ENCODE measurements at regions not wholly inside any gene's neighbourhood (a gene's known extent, or its start where the extent isn't known, plus 50 kb on each side); places are given as distances from the start of the nearest gene placed in this dataset.

DNA sequence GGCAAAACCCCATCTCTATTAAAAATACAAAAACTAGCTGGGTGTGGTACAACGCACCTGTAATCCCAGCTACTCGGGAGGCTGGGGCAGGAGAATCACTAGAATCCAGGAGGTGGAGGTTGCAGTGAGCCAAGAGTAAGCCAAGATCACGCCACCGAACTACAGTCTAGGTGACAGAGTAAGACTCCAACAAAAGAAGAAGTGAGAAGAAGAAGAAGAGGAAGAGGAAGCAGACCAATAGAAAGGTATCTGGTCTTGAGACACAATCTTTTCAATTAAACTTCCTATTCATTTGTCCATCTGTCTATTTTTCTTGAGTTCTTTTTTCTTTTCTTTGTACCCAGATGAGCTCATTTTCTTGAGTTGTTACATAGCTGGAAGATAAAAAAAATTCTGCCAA lies 55.7 kb upstream of the ACADM start:
- no peak for DNase-seq (ENCODE audit: low spot score)
- ATAC-seq (ENCODE audit: low read depth): no peak
- H3K9me3 ChIP-seq (ENCODE audit: severe bottlenecking): no peaks in the 10 kb centered on the region
- no peaks in the 10 kb centered on the region for H3K36me3 ChIP-seq (ENCODE audit: low read depth)
- H3K27me3 ChIP-seq (ENCODE audit: insufficient read depth, poor library complexity, severe bottlenecking): no peaks in the 10 kb centered on the region
- H3K27ac ChIP-seq (ENCODE audit: poor library complexity, severe bottlenecking): no peak overlapping the region
- TF ChIP-seq, protein P1, sequence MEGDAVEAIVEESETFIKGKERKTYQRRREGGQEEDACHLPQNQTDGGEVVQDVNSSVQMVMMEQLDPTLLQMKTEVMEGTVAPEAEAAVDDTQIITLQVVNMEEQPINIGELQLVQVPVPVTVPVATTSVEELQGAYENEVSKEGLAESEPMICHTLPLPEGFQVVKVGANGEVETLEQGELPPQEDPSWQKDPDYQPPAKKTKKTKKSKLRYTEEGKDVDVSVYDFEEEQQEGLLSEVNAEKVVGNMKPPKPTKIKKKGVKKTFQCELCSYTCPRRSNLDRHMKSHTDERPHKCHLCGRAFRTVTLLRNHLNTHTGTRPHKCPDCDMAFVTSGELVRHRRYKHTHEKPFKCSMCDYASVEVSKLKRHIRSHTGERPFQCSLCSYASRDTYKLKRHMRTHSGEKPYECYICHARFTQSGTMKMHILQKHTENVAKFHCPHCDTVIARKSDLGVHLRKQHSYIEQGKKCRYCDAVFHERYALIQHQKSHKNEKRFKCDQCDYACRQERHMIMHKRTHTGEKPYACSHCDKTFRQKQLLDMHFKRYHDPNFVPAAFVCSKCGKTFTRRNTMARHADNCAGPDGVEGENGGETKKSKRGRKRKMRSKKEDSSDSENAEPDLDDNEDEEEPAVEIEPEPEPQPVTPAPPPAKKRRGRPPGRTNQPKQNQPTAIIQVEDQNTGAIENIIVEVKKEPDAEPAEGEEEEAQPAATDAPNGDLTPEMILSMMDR (IDR thresholded peaks at IDR 0.05; ENCODE audit: poor library complexity, severe bottlenecking): no peak
- H3K4me1 ChIP-seq (ENCODE audit: insufficient read depth, poor library complexity, severe bottlenecking): no peaks in the 10 kb centered on the region
- no peak overlapping the region for H3K4me3 ChIP-seq (ENCODE audit: severe bottlenecking)

GRCh38 chr1:75671708-75672107 lies 52.8 kb upstream of the ACADM start:
- Histone ChIP-seq H3K27ac (ENCODE audit: poor library complexity, severe bottlenecking) (no peak overlapping the region), H3K36me3 (ENCODE audit: low read depth) (no peaks in the 10 kb centered on the region), H3K4me1 (ENCODE audit: insufficient read depth, poor library complexity, severe bottlenecking) (no peaks in the 10 kb centered on the region), H3K4me3 (ENCODE audit: severe bottlenecking) (no peak overlapping the region), H3K9me3 (ENCODE audit: severe bottlenecking) (no peaks in the 10 kb centered on the region), H3K27me3 (ENCODE audit: insufficient read depth, poor library complexity, severe bottlenecking) (no peaks in the 10 kb centered on the region)
- DNase-seq (ENCODE audit: low spot score) (no peak), ATAC-seq (ENCODE audit: low read depth) (no peak)
- TF ChIP-seq, protein P1 (IDR thresholded peaks at IDR 0.05; ENCODE audit: poor library complexity, severe bottlenecking): no peak

DNA sequence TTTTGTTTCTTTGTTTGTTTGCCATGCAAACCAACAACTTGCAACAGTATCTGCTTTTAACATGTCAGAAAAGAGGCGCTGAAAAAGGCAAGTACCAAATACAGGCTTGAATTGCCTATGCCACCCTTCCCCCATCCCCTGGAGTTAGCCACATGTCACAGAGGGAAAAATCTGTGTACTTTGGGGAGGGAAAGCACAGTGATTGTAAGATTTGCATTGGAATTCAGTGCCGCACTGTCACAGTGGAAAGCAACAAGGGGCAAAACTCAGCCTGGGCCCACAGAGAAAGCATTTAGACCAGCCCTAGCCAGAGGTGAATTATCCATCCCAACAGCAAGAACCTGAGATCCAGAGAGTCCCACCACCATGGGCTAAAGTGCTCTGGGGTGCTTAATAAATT lies 52.4 kb upstream of the ACADM start:
- TF ChIP-seq, protein P1 (IDR thresholded peaks at IDR 0.05; ENCODE audit: poor library complexity, severe bottlenecking): no peak
- Histone ChIP-seq H3K27ac (ENCODE audit: poor library complexity, severe bottlenecking) (no peak overlapping the region), H3K9me3 (ENCODE audit: severe bottlenecking) (no peaks in the 10 kb centered on the region), H3K4me3 (ENCODE audit: severe bottlenecking) (no peak overlapping the region), H3K4me1 (ENCODE audit: insufficient read depth, poor library complexity, severe bottlenecking) (no peaks in the 10 kb centered on the region), H3K27me3 (ENCODE audit: insufficient read depth, poor library complexity, severe bottlenecking) (no peaks in the 10 kb centered on the region), H3K36me3 (ENCODE audit: low read depth) (no peaks in the 10 kb centered on the region)
- ATAC-seq (ENCODE audit: low read depth): no peak
- DNase-seq (ENCODE audit: low spot score): no peak

GRCh38 chr1:75672528-75673393 lies 51.7 kb upstream of the ACADM start:
- TF ChIP-seq, protein P1 (IDR thresholded peaks at IDR 0.05; ENCODE audit: poor library complexity, severe bottlenecking): no peak

GRCh38 chr1:75673399-75673798 lies 51.1 kb upstream of the ACADM start:
- no peak overlapping the region for H3K27ac ChIP-seq (ENCODE audit: poor library complexity, severe bottlenecking)
- no peak for DNase-seq (ENCODE audit: low spot score)
- TF ChIP-seq, protein P1 (IDR thresholded peaks at IDR 0.05; ENCODE audit: poor library complexity, severe bottlenecking): no peak

More at GRCh38 chr1:75672528-75673393, 51.7 kb upstream of the ACADM start:
- Histone ChIP-seq H3K9me3 (ENCODE audit: severe bottlenecking) (no peaks in the 10 kb centered on the region), H3K27ac (ENCODE audit: poor library complexity, severe bottlenecking) (no peak overlapping the region), H3K4me3 (ENCODE audit: severe bottlenecking) (no peak overlapping the region), H3K36me3 (ENCODE audit: low read depth) (no peaks in the 10 kb centered on the region), H3K4me1 (ENCODE audit: insufficient read depth, poor library complexity, severe bottlenecking) (no peaks in the 10 kb centered on the region), H3K27me3 (ENCODE audit: insufficient read depth, poor library complexity, severe bottlenecking) (no peaks in the 10 kb centered on the region)
- peak; percentile 96 for ATAC-seq (ENCODE audit: low read depth)
- no peak for DNase-seq (ENCODE audit: low spot score)

More at GRCh38 chr1:75673399-75673798, 51.1 kb upstream of the ACADM start:
- no peak overlapping the region for H3K4me3 ChIP-seq (ENCODE audit: severe bottlenecking)
- H3K36me3 ChIP-seq (ENCODE audit: low read depth): no peaks in the 10 kb centered on the region
- H3K9me3 ChIP-seq (ENCODE audit: severe bottlenecking): no peaks in the 10 kb centered on the region
- ATAC-seq (ENCODE audit: low read depth): no peak
- H3K27me3 ChIP-seq (ENCODE audit: insufficient read depth, poor library complexity, severe bottlenecking): no peaks in the 10 kb centered on the region
- H3K4me1 ChIP-seq (ENCODE audit: insufficient read depth, poor library complexity, severe bottlenecking): no peaks in the 10 kb centered on the region

Measured in RWPE2 (cell line).